RKO (cell line): ENCODE measurements at regions not wholly inside any gene's neighbourhood (a gene's known extent, or its start where the extent isn't known, plus 50 kb on each side); places are given as distances from the start of the nearest gene placed in this dataset.
"Not testable (repeated sequence)": the region's sequence is repeated elsewhere in the genome, so short reads cannot be mapped to it uniquely, and the experiment has no call there.

Source experiments
- DNase-seq: peaks from one replicate; pipeline ENCODE4 v3.0.0-alpha.2; 2016; ENCODE audit warnings: low spot score

DNA sequence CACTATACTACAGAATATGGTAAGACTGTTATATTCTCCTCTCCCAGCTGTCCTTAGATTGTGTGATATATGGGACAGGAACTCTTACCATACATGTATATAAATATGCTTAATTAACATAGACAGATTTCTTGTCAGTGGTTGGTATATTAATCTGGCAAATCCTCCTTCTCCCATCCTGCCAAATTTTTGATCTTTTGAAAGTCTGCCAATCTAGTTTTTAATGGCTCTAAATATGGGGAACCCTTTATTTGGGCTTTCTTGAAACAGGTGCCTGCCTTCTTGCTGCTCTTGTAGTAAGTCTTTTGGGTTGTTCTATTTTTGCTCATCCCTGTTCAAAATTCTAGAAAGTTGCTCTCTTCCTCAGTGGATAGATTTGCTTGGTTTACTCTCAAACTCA lies 63.5 kb downstream of the SPATA31D1 start:
- DNase-seq, result no peak

DNA sequence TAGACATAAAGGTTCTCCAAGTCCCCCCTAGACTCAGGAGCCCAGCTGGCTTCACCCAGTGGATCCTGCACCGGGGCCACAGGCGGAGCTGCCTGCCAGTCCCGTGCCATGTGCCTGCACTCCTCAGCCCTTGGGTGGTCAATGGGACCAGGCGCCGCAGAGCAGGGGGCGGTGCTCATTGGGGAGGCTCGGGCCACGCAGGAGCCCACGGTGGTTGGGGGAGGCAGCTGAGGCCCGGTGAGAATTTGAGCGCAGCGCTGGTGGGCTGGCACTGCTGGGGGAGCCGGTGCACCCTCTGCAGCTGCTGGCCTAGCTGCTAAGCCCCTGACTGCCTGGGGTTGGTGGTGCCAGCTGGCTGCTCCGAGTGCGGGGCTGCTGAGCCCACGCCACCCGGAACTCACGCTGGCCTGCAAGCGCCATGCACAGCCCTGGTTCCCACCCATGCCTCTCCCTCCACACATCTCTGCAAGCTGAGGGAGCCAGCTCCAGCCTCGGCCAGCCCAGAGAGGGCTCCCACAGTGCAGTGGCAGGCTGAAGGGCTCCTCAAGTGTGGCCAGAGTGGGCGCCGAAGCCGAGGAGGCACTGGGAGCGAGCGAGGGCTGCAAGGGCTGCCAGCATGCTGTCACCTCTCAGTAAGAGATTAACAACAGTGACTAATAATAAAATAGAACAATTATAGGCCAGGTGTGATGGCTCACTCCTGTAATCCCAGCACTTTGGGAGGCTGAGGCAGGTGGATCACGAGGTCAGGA lies 65.9 kb downstream of the SPATA31D1 start:
- DNase-seq, result no peak

DNA sequence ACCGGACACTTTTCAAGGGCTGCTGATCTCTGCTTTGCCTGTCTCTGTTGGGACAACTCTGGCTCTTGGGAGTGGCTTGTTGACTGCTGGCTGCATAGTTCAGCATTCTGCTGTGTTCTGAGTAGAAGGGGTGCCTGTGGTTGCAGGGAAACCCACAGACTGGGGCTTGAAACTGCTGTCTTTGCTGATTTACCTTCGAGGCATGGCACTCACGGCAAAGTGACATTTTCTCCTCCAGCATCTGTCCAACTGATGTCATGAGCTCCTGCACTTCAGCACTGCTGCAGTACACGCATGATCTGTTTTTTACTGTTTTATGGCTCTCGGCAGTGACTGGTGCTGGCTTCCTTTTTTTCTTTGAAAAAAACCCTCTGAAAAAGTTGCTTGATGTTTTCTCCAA lies 69.2 kb downstream of the SPATA31D1 start:
- DNase-seq, result no peak

DNA sequence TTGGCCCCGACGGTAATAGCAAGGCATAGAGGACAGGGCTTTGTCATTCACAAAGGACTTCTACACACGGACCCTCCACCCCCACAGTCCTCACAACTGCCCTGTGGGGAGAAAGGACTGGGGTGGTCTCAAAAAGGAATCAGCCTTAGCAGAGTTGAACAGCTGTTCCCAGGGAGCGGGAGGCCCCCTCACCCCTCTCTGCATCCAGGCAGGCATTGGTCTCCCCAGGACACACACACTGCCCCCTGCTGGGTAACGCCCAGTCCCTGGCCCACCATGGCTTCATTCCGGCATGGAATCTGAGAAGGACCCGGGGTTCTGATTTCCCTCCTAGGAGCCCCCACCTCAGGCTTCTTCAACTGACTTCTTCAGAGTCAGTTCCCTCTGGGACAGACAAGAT lies 73.2 kb downstream of the SPATA31D1 start:
- DNase-seq, result not testable (repeated sequence)

DNA sequence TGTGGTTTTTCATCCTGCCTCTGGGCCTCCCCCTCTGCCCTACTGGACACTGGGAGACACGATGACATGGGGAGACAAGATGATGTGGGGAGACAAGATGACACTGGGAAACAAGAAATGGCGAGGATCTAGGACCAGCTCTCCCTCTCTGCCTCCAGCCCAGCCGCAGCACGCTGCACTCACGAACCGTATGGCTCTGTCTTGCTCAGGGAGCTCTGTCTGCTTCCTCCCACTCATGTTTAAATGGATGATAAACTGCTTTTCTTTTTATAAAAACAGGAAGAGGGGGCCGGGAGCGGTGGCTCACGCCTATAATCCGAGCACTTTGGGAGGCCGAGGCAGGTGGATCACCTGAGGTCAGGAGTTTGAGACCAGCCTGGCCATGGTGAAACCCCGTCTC lies 73.7 kb downstream of the SPATA31D1 start:
- no peak for DNase-seq

DNA sequence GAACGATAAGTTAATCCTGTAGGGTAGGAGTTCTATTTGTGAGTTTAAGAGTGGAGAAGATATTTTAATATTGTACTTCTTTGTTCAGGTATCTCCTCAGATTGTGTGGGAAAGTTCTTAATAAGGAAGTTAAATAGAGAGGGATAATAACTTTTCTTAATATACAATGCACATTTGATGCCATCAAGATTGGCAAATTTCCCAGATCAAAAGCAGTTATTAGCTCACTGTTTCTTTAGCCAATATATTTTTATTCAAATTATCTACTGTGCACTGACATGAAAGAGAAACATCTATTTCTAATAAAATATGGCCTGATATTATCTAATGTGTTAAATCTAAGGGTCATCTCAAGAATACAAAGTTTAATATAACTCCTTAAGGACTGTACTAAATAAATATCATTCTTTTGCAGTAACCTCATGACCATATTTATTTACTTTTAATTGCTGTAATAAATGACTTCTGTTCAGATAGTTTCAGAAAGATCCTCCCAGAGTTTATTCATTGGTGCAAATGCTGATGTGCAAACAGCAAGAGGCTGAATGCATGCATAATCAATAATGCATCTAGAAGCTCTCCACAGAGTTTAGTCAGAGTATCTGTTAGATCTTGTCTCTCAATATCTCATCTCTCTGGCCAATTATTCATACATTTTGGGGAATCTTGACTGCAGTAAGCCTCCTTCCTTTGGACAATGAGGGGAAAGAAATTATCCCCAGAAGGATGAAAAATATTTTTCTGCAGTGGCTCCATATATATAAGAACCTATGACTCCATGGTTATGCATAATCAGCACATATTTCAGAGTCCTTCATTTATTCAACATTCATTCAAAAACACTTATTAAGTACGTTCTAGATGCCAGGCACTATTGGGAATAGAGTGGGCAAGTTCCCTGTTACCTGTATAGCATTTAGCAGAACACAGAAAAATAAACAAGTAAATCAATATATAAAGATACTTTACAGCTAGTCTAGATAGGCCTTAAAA lies 85.3 kb downstream of the SPATA31D1 start:
- no peak for DNase-seq

DNA sequence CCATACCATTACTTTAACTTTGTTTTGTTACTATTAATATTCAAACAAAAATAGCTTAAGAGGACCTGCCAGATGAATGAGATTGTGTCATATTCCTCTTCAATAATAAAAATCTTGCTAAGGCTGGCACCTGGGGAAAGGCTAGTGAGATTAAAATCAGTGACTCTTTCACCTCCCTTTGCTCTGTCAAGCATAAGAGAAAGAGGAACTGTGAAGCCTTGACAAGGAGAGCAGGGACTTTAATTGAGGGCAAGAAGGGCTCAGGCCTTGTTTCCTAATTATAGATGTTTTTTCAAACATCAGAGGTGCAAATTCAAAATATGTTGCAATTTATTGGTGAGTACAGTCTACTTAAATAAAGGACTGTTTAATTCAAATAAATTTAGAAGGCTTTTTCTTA lies 91.7 kb downstream of the SPATA31D1 start:
- no peak for DNase-seq

DNA sequence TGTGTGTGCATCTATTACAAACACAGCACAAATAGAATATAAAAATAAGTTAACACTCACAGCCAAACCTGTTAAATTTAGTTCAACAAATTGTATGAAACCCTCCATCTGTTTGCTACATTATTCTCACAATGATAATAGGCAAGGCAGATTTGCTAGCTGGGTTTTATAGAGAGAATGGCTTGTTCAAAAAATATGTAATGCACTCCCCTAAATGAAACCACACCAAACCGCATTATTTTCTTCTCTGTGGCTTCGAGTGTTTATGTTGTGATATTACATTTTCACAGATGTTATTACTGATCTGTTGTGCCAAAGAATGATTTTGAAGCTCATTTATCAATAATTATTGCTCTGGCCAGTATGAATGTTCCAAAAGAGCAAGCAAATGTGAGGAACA lies 92.9 kb downstream of the SPATA31D1 start:
- DNase-seq, result no peak

DNA sequence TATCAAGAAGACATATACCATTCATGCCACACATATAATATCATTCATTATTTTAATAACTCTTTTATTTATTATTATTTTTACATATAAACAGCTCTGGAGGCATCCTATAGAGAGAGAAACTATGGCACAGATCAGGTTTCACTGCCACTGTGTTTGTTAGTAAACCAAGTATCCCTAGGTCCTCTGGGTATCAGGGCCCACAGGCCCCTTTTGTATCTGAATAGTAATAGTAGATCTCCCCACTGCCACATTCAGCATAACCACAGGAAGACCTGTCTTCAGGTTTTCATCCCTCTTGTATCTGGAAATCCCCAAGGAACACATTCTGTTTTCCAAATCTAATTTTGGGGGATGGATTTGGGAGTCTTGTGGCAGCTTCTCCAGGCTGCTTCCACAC lies 94.0 kb downstream of the SPATA31D1 start:
- no peak for DNase-seq

DNA sequence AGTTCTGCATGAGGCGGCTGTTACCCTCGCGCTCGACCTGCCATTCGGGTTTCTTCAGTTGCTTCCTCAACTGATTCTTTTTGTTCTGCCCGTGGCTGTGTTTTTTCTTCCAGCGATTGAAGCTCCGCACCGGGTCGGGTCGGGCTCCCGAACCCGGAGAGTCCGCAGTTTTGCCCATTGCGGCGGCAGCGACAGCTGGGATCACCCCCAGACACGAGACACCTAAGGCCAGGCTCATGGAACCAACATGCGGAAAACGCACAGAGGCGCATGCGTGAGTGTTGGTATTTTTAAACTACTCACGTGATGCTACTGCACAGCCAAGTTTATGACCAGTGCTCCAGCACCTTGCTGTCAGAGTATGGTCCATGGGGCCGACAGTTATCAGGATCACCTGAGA lies 100.0 kb downstream of the SPATA31D1 start:
- no peak for DNase-seq

DNA sequence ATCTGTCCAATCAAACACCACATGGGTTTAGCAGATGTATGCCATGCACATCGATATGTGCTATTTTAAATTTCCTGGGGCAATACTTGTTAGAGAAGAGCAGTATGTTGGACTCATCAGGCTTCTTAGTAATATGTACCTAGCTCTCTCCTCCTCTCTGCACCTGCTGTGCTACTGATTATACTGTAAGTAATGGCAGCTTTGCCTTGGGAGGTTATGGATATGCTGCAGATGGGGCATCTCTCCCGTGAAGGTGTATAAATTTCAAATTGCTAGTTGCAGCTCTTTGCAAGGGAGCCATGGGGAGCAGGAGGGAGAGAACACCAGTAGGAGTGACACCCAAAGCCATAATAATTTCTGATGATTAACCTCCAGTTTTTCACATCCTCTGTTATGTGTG lies 101.5 kb downstream of the SPATA31D1 start:
- DNase-seq, result no peak

DNA sequence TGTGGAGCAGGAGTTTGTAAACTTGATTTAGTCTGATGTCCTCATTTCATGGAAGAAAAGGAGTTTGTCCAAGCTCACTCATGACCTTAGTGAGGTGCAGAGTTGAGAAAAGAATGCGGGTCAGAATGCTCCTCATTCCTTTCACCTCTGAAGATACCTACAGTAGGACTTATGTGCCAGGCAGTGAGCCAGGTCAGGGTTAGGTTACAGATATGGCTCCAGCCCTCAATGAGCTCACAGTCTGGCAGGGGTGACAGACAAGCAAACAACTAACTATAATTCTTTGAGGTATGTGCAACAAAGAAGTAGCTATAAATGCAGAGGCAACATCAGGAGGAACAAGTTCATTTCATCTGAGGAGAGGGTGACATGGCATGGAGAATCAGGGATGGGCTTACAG lies 102.5 kb downstream of the SPATA31D1 start:
- DNase-seq, result no peak

DNA sequence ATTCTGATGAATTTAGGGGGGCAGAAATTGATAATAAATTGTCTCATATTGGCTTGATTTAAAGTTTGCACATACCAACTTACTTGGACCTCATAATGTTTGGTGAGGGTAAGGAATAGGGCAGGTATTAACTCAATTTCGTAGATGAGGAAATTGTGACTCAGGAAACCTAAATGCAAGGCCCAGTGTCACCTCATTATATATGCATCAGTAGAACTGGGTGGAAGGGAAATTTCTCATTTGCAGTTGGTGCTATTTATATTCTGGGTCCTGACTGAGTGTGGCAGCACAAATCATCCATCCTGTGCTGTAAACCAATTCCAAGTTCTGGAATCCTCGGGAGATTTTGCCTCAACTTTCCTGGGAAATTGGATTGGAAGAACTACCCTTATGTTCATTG lies 103.0 kb downstream of the SPATA31D1 start:
- no peak for DNase-seq

DNA sequence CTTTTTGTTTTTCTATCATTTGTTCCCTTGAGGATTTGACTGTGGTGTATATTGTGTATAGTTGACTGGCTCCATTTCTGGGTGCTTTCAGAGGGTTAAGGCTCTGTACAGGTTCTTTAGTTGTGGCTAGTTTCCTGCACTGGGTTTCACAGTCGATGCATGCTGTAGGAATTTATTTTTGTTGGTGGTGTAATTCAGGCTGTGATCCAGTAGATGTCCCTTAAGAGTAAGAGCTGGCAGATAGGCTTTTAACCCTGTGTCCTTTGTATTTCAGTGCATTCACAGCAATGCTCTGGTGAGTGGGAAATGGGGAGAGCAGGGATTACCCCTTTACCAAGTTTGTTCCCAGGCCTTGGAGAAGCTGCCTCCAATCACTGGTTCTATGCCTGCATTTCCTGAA lies 112.9 kb downstream of the SPATA31D1 start:
- DNase-seq, result peak; percentile 5

DNA sequence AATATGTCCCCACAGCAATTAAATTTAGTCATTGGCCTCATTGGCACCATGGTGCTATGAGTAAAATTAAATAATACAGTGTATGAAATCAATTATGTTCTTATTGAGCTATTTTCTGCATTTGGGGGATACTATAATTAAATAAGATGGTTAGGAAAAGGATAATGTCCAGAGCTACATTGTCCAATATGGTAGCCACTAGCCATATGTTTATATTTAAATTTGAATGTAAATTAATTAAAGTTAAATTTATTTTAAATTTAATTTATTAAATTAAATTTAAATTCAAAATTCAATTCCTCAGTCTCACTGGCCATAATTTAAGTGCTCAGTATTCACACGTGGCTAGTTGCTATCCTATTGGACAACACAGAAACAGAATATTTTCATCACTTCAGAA lies 115.7 kb downstream of the SPATA31D1 start:
- DNase-seq, result no peak

DNA sequence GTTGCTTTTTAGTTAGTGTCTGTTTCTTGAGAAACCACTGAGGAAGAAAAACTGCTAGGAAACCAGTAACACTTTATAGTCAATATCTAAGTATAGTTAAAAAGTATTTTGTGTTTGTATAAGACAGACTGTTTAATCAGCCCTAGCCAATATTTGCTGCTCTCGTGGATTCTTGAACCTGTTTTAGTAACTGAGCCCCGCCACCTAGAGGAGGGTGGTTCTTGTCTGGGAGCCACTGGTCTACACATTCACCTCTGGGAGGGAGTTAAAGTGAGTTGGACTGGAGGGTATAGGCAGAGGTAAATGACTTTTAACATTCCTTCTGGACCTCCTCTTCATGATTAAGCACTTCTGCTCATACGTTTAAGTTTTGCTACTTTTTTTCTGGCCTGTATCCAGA lies 117.2 kb downstream of the SPATA31D1 start:
- no peak for DNase-seq

DNA sequence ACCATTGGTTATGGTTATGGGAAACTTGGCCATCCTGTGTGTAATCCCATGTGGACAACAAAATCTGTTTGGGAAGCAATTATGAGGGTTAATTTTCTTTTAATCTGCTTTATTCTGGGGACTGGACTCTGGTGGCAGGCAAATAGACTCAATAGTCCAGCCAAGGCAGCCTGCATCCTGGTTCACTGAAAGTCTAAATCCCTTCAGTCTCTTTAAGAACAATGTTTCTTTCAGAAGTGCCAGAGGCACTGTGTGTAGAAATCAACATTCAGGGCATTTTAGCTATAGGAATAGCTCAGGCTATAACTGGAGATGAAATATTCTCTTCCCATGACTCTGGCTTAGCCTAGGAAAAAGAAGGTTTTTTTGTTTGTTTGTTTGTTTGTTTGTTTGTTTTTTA lies 118.0 kb downstream of the SPATA31D1 start:
- DNase-seq, result no peak

DNA sequence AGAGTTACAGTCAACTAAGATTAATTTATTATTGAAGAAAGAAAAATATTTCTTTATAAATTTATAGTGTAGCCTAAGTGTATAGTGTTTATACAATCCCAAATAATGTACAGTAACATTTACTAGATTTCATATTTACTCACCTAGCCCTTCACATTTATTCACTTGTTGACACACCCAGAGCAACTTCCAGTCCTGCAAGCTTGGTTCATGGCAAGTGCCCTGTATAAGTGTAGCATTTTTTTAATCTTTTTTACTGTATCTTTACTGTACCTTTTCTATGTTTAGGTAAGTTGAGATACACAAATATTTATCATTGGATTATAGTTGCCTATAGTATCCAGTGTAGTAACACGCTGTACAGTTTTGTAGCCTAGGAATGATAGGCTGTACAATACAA lies 119.9 kb downstream of the SPATA31D1 start:
- DNase-seq, result no peak

DNA sequence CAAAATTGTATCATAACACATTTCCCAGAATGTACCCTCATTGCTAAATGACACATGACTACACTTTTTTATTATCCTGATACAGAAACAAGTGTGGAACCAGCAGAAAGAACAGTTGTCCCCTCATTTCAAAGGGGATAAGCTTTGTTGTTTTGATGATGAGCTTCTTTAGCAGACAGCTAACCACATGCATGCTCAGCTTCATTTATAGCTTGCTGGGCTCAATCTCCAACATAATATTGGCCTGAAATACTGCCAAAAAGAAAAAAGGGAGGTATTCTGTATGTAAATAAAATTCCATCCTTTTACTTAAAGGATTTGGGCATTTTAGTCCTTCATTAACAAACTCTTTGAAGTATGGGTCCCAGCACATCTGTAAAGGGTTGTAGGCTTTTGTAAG lies 120.4 kb downstream of the SPATA31D1 start:
- DNase-seq, result no peak

DNA sequence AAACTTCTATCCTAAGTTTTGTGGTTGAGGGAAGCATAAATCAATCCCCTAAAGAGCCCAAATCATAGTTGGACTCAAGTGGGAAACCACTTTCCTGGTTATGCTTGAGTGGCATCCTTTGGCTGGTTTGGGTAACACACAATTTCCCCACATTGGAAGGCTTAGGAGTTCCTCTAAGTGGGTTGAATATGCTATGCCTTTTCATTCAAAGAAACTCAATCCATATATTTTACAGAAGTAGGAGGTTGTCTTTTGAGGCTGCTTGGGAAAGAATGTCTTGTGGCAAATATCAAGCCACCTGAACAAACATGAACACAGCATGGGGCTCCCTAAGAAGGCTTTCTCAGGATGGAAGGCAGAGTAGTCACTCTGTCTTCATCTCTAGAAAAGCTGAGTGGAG lies 121.1 kb downstream of the SPATA31D1 start:
- no peak for DNase-seq

DNA sequence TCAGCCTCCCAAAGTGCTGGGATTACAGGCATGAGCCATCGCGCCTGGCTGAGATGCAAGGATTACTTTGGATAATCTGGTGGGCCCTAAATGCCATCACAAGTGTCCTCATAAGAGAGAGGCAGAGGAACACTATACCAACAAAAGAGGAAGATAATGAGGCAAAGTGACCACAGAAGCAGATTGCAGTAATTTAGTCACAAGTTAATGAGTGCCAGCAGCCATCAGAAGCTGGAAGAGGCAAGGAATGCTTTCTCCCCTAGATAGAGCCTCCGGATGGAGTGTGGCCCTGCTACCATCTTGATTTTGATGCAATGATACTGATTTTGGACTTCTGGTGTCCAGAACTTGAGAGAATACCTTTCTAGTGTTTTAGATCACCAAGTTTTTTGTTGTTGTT lies 122.3 kb downstream of the SPATA31D1 start:
- DNase-seq, result no peak

DNA sequence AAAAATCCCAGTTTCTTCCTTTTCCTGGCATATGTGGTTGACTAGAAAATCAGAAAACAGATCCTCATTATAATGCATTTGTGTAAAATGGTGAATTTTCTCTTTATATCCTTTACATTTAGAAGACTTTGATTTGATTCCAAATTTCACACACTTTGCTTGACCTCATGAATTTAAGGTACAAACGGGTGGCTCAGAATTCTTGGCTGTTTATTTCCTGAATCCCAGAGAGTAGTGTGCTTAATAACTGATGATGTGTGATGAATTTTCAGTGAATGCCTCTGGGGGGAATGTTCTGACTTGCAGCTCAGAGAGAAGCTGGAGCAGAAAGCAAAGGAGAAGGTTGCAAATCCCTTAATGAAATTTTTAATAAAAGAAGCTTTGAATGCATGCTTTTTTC lies 126.8 kb downstream of the SPATA31D1 start:
- no peak for DNase-seq

DNA sequence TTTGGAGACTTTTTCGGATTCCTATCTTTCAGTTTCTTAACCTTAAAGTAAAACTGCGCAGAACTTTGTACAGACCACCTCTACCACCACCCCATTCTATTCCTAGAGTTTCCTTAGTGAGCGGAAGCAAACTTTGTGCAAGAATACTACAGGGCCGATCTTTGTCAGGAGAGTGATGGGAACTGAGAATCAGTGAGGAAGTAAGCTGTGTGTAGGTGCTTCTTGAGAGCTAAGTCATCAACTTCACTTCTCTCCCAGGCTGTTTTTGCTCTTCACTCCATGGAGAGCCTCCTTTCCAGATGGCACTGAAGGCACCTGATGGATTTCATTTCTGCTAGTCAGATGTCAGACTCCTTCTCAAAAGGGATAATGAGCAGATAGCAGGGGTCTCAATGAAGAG lies 127.3 kb downstream of the SPATA31D1 start:
- DNase-seq, result no peak
